ENCODE measurements at regions not wholly inside any gene's neighbourhood (a gene's known extent, or its start where the extent isn't known, plus 50 kb on each side); places are given as distances from the start of the nearest gene placed in this dataset.
"Not testable (repeated sequence)": the region's sequence is repeated elsewhere in the genome, so short reads cannot be mapped to it uniquely, and the experiment has no call there.

GRCh38 chr1:57605933-57606332, 182.1 kb upstream of the DAB1 start:
- DNase-seq: no peak

GRCh38 chr1:57603696-57604095, 179.8 kb upstream of the DAB1 start:
- DNase-seq: no peak

GRCh38 chr1:57600424-57600823, 176.6 kb upstream of the DAB1 start:
- DNase-seq: no peak

- DNase-seq: no peak
Observed at GRCh38 chr1:57599236-57599994, 175.6 kb upstream of the DAB1 start.

GRCh38 chr1:57597036-57597435, 173.2 kb upstream of the DAB1 start:
- DNase-seq: no peak

GRCh38 chr1:57594002-57594401, 170.1 kb upstream of the DAB1 start:
- DNase-seq: no peak

- no peak for DNase-seq
Observed at GRCh38 chr1:57591842-57592241, 168.0 kb upstream of the DAB1 start.

- DNase-seq: no peak
Observed at GRCh38 chr1:57590978-57591377, 167.1 kb upstream of the DAB1 start.

- DNase-seq: no peak
Observed at GRCh38 chr1:57586842-57587241, 163.0 kb upstream of the DAB1 start.

GRCh38 chr1:57578680-57579079, 154.8 kb upstream of the DAB1 start:
- no peak for DNase-seq

- DNase-seq: no peak
Observed at GRCh38 chr1:57578099-57578498, 154.2 kb upstream of the DAB1 start.

- DNase-seq: no peak
Observed at GRCh38 chr1:57576756-57577155, 152.9 kb upstream of the DAB1 start.

GRCh38 chr1:57572016-57572415, 148.2 kb upstream of the DAB1 start:
- DNase-seq: no peak

GRCh38 chr1:57558066-57558465, 134.2 kb upstream of the DAB1 start:
- DNase-seq: not testable (repeated sequence)

GRCh38 chr1:57553666-57554065, 129.8 kb upstream of the DAB1 start:
- no peak for DNase-seq

- DNase-seq: no peak
Observed at GRCh38 chr1:57551476-57551875, 127.6 kb upstream of the DAB1 start.

GRCh38 chr1:57550092-57550491, 126.2 kb upstream of the DAB1 start:
- DNase-seq: no peak

GRCh38 chr1:57549300-57549699, 125.4 kb upstream of the DAB1 start:
- no peak for DNase-seq

- no peak for DNase-seq
Observed at GRCh38 chr1:57546549-57547330, 122.9 kb upstream of the DAB1 start.

GRCh38 chr1:57544345-57544744, 120.5 kb upstream of the DAB1 start:
- DNase-seq: no peak

- DNase-seq: no peak
Observed at GRCh38 chr1:57536749-57537423, 113.0 kb upstream of the DAB1 start.

- DNase-seq: no peak
Observed at GRCh38 chr1:57532299-57532698, 108.4 kb upstream of the DAB1 start.

- DNase-seq: not testable (repeated sequence)
Observed at GRCh38 chr1:57530911-57531260, 107.0 kb upstream of the DAB1 start.

Measured in HCEC 1CT (cell line).